ENCODE measurements at regions not wholly inside any gene's neighbourhood (a gene's known extent, or its start where the extent isn't known, plus 50 kb on each side); places are given as distances from the start of the nearest gene placed in this dataset. TPM values are rescaled to one million over a fixed set of nuclear protein-coding genes. Genes with fewer than 3 reads are reported as not detected.

- no peaks in the 10 kb centered on the region for H3K27me3 ChIP-seq (ENCODE audit: control insufficient read depth in 3 of 3, insufficient read depth in 3 of 3, low read length in 2 of 3)
- no peaks in the 10 kb centered on the region for H3K36me3 ChIP-seq (ENCODE audit: control insufficient read depth in 4 of 4, insufficient read depth in 4 of 4, low read length in 4 of 4)
- no peak for ATAC-seq (ENCODE audit: insufficient read depth, low FRiP score)
- H3K9ac ChIP-seq (ENCODE audit: insufficient read depth in 1 of 2, low read length in 2 of 2): no peak overlapping the region
- no peak overlapping the region for H3K4me3 ChIP-seq
- TF ChIP-seq CTCF (IDR thresholded peaks at IDR 0.05; ENCODE audit: control extremely low read depth, extremely low read depth): no peak
- H3K27ac ChIP-seq (ENCODE audit: low read depth in 1 of 2, low read length in 1 of 2): no peak overlapping the region
- no peak for DNase-seq
- no peaks in the 10 kb centered on the region for H3K4me1 ChIP-seq (ENCODE audit: control insufficient read depth in 5 of 5, insufficient read depth in 5 of 5, low read length in 5 of 5)
- H3K9me3 ChIP-seq (ENCODE audit: control insufficient read depth in 4 of 4, insufficient read depth in 3 of 4, low read length in 3 of 4): no peaks in the 10 kb centered on the region
Observed at GRCh38 chr3:116647996-116648395, 61.6 kb upstream of the TUSC7 start.

Small RNA genes lying in the stretch of these regions (small RNA-seq; reads per million reads assigned to genes)
- gene RN7SL582P (ENCODE audit: low replicate concordance): not detected

All from lung (tissue), 12 donors.